HG03354 (cell line): ENCODE measurements at regions not wholly inside any gene's neighbourhood (a gene's known extent, or its start where the extent isn't known, plus 50 kb on each side); places are given as distances from the start of the nearest gene placed in this dataset.

Experiments used
- ATAC-seq: cut with Tn5 transposase; IDR thresholded peaks from one replicate; pipeline ENCODE4 v1.9.1; 2021; ENCODE audit warnings: mild to moderate bottlenecking; ENCODE audit not compliant: unreplicated experiment, poor library complexity, severe bottlenecking

- ATAC-seq = peak; percentile 4
These were observed 201.2 kb downstream of the TOMM20 start for GRCh38 chr1:234927312-234927970.

GRCh38 chr1:234926559-234927311 lies 201.9 kb downstream of the TOMM20 start:
- ATAC-seq = peak; percentile 89

- ATAC-seq = no peak
These were observed 202.4 kb downstream of the TOMM20 start for GRCh38 chr1:234926264-234926558.

- no peak for ATAC-seq
These were observed 203.0 kb downstream of the TOMM20 start for GRCh38 chr1:234925440-234926263.

- ATAC-seq = no peak
These were observed 203.9 kb downstream of the TOMM20 start for GRCh38 chr1:234924450-234925355.

- ATAC-seq = no peak
These were observed 205.0 kb downstream of the TOMM20 start for GRCh38 chr1:234923626-234924025.

- ATAC-seq = no peak
These were observed 205.7 kb downstream of the TOMM20 start for GRCh38 chr1:234922987-234923386.

GRCh38 chr1:234921266-234922062 lies 207.2 kb downstream of the TOMM20 start:
- no peak for ATAC-seq

- ATAC-seq = no peak
These were observed 207.8 kb downstream of the TOMM20 start for GRCh38 chr1:234920843-234921140.

- ATAC-seq = no peak
These were observed 208.3 kb downstream of the TOMM20 start for GRCh38 chr1:234920136-234920842.

- no peak for ATAC-seq
These were observed 209.5 kb downstream of the TOMM20 start for GRCh38 chr1:234918961-234919761.

- no peak for ATAC-seq
These were observed 210.3 kb downstream of the TOMM20 start for GRCh38 chr1:234918181-234918841.

GRCh38 chr1:234917495-234918180 lies 211.0 kb downstream of the TOMM20 start:
- ATAC-seq = no peak

GRCh38 chr1:234916840-234917239 lies 211.8 kb downstream of the TOMM20 start:
- peak; percentile 39 for ATAC-seq

GRCh38 chr1:234915924-234916675 lies 212.5 kb downstream of the TOMM20 start:
- ATAC-seq = no peak
